ENCODE measurements at regions not wholly inside any gene's neighbourhood (a gene's known extent, or its start where the extent isn't known, plus 50 kb on each side); places are given as distances from the start of the nearest gene placed in this dataset.

- TF ChIP-seq OSR1 (CRISPR knock-in tag; IDR thresholded peaks at IDR 0.05) (no peak), ZNF70 (CRISPR knock-in tag; IDR thresholded peaks at IDR 0.05) (no peak), RARB (CRISPR knock-in tag; IDR thresholded peaks at IDR 0.05) (no peak), ZC3H10 (CRISPR knock-in tag; IDR thresholded peaks at IDR 0.05) (no peak), SNAI2 (CRISPR knock-in tag; IDR thresholded peaks at IDR 0.05) (no peak), ZFP30 (CRISPR knock-in tag; IDR thresholded peaks at IDR 0.05) (no peak), CREB5 (CRISPR knock-in tag; IDR thresholded peaks at IDR 0.05; ENCODE audit: low read depth) (no peak), ZFP3 (CRISPR knock-in tag; IDR thresholded peaks at IDR 0.05) (no peak), TSHZ2 (CRISPR knock-in tag; IDR thresholded peaks at IDR 0.05) (no peak), ESRRG (CRISPR knock-in tag; IDR thresholded peaks at IDR 0.05) (no peak)
- ATAC-seq, result no peak
Measured at GRCh38 chr18:46311491-46311890, 207.3 kb downstream of the HAUS1 start.

GRCh38 chr18:46312221-46312620 is 208.0 kb downstream of the HAUS1 start:
- ATAC-seq, result no peak
- TF ChIP-seq CREB5 (CRISPR knock-in tag; IDR thresholded peaks at IDR 0.05; ENCODE audit: low read depth), result no peak

- no peak for ATAC-seq
- TF ChIP-seq RARB (CRISPR knock-in tag; IDR thresholded peaks at IDR 0.05) (no peak), ESRRG (CRISPR knock-in tag; IDR thresholded peaks at IDR 0.05) (no peak), ZNF8 (CRISPR knock-in tag; IDR thresholded peaks at IDR 0.05) (no peak), PPARA (CRISPR knock-in tag; IDR thresholded peaks at IDR 0.05; ENCODE audit: borderline replicate concordance) (no peak), TOX (CRISPR knock-in tag; IDR thresholded peaks at IDR 0.05; ENCODE audit: borderline replicate concordance) (no peak), OSR1 (CRISPR knock-in tag; IDR thresholded peaks at IDR 0.05) (no peak), ZNF70 (CRISPR knock-in tag; IDR thresholded peaks at IDR 0.05) (no peak), POU6F1 (CRISPR knock-in tag; IDR thresholded peaks at IDR 0.05; ENCODE audit: borderline replicate concordance, low read depth) (no peak), GLIS3 (CRISPR knock-in tag; IDR thresholded peaks at IDR 0.05) (no peak), PATZ1 (CRISPR knock-in tag; IDR thresholded peaks at IDR 0.05; ENCODE audit: borderline replicate concordance) (no peak)
Measured at GRCh38 chr18:46313521-46313920, 209.3 kb downstream of the HAUS1 start.

- no peak for TF ChIP-seq BACH2 (CRISPR knock-in tag; IDR thresholded peaks at IDR 0.05; ENCODE audit: borderline replicate concordance)
- no peak for TF ChIP-seq TOX (CRISPR knock-in tag; IDR thresholded peaks at IDR 0.05; ENCODE audit: borderline replicate concordance)
- TF ChIP-seq ZFP30 (CRISPR knock-in tag; IDR thresholded peaks at IDR 0.05), result no peak
- TF ChIP-seq GLIS3 (CRISPR knock-in tag; IDR thresholded peaks at IDR 0.05), result no peak
- TF ChIP-seq PATZ1 (CRISPR knock-in tag; IDR thresholded peaks at IDR 0.05; ENCODE audit: borderline replicate concordance), result no peak
- no peak for TF ChIP-seq ISL1 (CRISPR knock-in tag; IDR thresholded peaks at IDR 0.05)
- no peak for TF ChIP-seq SNAI2 (CRISPR knock-in tag; IDR thresholded peaks at IDR 0.05)
- TF ChIP-seq POU6F1 (CRISPR knock-in tag; IDR thresholded peaks at IDR 0.05; ENCODE audit: borderline replicate concordance, low read depth), result no peak
- no peak for ATAC-seq
Measured at GRCh38 chr18:46314011-46314410, 209.8 kb downstream of the HAUS1 start.

Data from SK-N-SH treated with all-trans-retinoic acid at 6 μM for 48 hours (cell line).